ENCODE measurements at regions not wholly inside any gene's neighbourhood (a gene's known extent, or its start where the extent isn't known, plus 50 kb on each side); places are given as distances from the start of the nearest gene placed in this dataset.

DNA sequence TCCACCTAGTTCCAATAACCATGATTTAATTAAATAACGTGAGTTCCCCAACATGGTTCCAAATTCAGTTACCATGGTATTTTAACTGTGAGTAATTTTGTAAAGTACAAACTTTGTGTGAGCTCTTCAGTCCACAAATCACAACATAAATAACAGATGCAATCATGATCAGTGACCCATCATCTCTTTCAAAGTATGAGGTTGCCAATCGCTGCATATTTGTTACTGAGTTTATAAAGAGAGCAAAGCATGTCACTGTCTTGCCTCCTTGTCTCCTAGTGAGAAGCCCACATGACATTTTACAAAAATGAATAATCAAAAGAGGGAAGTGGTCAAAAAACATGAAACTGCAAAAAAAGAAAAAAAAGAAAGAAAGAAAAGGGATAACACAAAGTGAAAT, 69.1 kb upstream of the PDSS1 start:
- TF ChIP-seq POLR2A (IDR thresholded peaks at IDR 0.05) = no peak
- TF ChIP-seq, protein P1, sequence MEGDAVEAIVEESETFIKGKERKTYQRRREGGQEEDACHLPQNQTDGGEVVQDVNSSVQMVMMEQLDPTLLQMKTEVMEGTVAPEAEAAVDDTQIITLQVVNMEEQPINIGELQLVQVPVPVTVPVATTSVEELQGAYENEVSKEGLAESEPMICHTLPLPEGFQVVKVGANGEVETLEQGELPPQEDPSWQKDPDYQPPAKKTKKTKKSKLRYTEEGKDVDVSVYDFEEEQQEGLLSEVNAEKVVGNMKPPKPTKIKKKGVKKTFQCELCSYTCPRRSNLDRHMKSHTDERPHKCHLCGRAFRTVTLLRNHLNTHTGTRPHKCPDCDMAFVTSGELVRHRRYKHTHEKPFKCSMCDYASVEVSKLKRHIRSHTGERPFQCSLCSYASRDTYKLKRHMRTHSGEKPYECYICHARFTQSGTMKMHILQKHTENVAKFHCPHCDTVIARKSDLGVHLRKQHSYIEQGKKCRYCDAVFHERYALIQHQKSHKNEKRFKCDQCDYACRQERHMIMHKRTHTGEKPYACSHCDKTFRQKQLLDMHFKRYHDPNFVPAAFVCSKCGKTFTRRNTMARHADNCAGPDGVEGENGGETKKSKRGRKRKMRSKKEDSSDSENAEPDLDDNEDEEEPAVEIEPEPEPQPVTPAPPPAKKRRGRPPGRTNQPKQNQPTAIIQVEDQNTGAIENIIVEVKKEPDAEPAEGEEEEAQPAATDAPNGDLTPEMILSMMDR (IDR thresholded peaks at IDR 0.05) = no peak
